IMR-90 (cell line): ENCODE measurements at regions not wholly inside any gene's neighbourhood (a gene's known extent, or its start where the extent isn't known, plus 50 kb on each side); places are given as distances from the start of the nearest gene placed in this dataset.

Source experiments
- CEBPB ChIP-seq: IDR thresholded peaks from 2 replicates; pipeline ENCODE4 v1.6.1; 2012; ENCODE audit warnings: low read depth, low read length, improper control_type of control experiment
- CTCF ChIP-seq: conservative IDR thresholded peaks from 2 replicates; pipeline ENCODE4 v1.5.1; 2012; ENCODE audit warnings: mild to moderate bottlenecking, low read depth, low read length, improper control_type of control experiment
- ELK1 ChIP-seq: fragments of 150-350 bp; IDR thresholded peaks from 2 replicates; pipeline ENCODE4 v1.6.1; 2016; ENCODE audit warnings: low read depth, mild to moderate bottlenecking, low read length, moderate library complexity, borderline replicate concordance

GRCh38 chr7:106979551-106980357, 64.8 kb upstream of the PRKAR2B start (continued):
- TF ChIP-seq ELK1, result no peak
- TF ChIP-seq CTCF, result no peak
- no peak for TF ChIP-seq CEBPB
